Stimulated activated CD4-positive, alpha-beta T cell treated with anti-CD3 and anti-CD28 coated beads, Interleukin-15, amount 100 ng/mL, for 1 hour (primary cell): ENCODE measurements at regions not wholly inside any gene's neighbourhood (a gene's known extent, or its start where the extent isn't known, plus 50 kb on each side); places are given as distances from the start of the nearest gene placed in this dataset.
"Not testable (repeated sequence)": the region's sequence is repeated elsewhere in the genome, so short reads cannot be mapped to it uniquely, and the experiment has no call there.

ENCODE experiments used
- DNase-seq, 2 donors: peaks; one replicate each; pipeline ENCODE4 v3.0.0-alpha.2; 2020; ENCODE audit warnings: low read depth in 1 of 2, low spot score in 1 of 2

GRCh38 chr6:19210849-19211590 is 626.1 kb upstream of the ID4 start:
- DNase-seq, result no peak

GRCh38 chr6:19214231-19214630 is 622.9 kb upstream of the ID4 start:
- no peak for DNase-seq

GRCh38 chr6:19219931-19220330 is 617.2 kb upstream of the ID4 start:
- DNase-seq, result no peak

GRCh38 chr6:19231878-19232561 is 605.1 kb upstream of the ID4 start:
- DNase-seq, result no peak

- no peak for DNase-seq
Observed at GRCh38 chr6:19245656-19246055, 591.5 kb upstream of the ID4 start.

- DNase-seq, result not testable (repeated sequence)
Observed at GRCh38 chr6:19247181-19247580, 590.0 kb upstream of the ID4 start.

GRCh38 chr6:19256123-19256522 is 581.0 kb upstream of the ID4 start:
- not testable (repeated sequence) for DNase-seq

- no peak for DNase-seq
Observed at GRCh38 chr6:19261642-19262041, 575.5 kb upstream of the ID4 start.

GRCh38 chr6:19268117-19268516 is 569.1 kb upstream of the ID4 start:
- no peak for DNase-seq

GRCh38 chr6:19268718-19269117 is 568.5 kb upstream of the ID4 start:
- DNase-seq, result no peak

- DNase-seq, result no peak
Observed at GRCh38 chr6:19269341-19269898, 567.8 kb upstream of the ID4 start.

- no peak for DNase-seq
Observed at GRCh38 chr6:19270616-19271015, 566.6 kb upstream of the ID4 start.

GRCh38 chr6:19279273-19279684 is 557.9 kb upstream of the ID4 start:
- DNase-seq, result no peak

- no peak for DNase-seq
Observed at GRCh38 chr6:19287928-19288327, 549.2 kb upstream of the ID4 start.

- no peak for DNase-seq
Observed at GRCh38 chr6:19289457-19289856, 547.7 kb upstream of the ID4 start.

GRCh38 chr6:19297880-19298279 is 539.3 kb upstream of the ID4 start:
- no peak for DNase-seq

GRCh38 chr6:19298421-19298820 is 538.7 kb upstream of the ID4 start:
- no peak for DNase-seq

GRCh38 chr6:19299129-19299528 is 538.0 kb upstream of the ID4 start:
- no peak for DNase-seq

GRCh38 chr6:19301980-19302379 is 535.2 kb upstream of the ID4 start:
- no peak for DNase-seq

GRCh38 chr6:19303383-19303782 is 533.8 kb upstream of the ID4 start:
- no peak for DNase-seq

GRCh38 chr6:19309661-19310060 is 527.5 kb upstream of the ID4 start:
- no peak for DNase-seq

- no peak for DNase-seq
Observed at GRCh38 chr6:19311786-19312185, 525.4 kb upstream of the ID4 start.
